ENCODE measurements at regions not wholly inside any gene's neighbourhood (a gene's known extent, or its start where the extent isn't known, plus 50 kb on each side); places are given as distances from the start of the nearest gene placed in this dataset.

- TF ChIP-seq CTCF (IDR thresholded peaks at IDR 0.05) (no peak), POLR2A (IDR thresholded peaks at IDR 0.05; ENCODE audit: low read depth) (no peak)
These were observed 138.8 kb downstream of the DACT1 start for GRCh38 chr14:58776516-58776915.
